ENCODE measurements at regions not wholly inside any gene's neighbourhood (a gene's known extent, or its start where the extent isn't known, plus 50 kb on each side); places are given as distances from the start of the nearest gene placed in this dataset.

DNA sequence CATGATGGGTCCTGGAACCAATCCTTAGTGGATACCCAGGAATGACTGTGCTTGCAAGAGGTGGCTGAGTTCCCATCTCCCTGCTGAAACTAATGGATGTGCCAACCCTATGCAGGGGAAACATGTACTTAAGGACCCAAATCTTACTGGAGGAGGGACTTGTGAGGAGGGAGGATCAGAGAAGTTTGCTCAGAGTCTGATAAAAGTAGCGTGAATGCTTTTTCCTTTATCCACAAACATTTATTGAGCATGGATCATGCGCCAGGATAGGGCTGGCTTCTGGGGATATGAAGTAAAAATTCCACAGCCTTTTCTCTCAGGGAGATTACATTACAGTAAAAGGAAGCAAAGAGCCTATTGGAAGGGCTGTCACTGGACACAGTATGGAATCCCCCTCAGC is 358.5 kb downstream of the RPS24 start:
- H3K4me1 ChIP-seq (ENCODE audit: low read depth), result no peaks in the 10 kb centered on the region
- TF ChIP-seq, protein P1, sequence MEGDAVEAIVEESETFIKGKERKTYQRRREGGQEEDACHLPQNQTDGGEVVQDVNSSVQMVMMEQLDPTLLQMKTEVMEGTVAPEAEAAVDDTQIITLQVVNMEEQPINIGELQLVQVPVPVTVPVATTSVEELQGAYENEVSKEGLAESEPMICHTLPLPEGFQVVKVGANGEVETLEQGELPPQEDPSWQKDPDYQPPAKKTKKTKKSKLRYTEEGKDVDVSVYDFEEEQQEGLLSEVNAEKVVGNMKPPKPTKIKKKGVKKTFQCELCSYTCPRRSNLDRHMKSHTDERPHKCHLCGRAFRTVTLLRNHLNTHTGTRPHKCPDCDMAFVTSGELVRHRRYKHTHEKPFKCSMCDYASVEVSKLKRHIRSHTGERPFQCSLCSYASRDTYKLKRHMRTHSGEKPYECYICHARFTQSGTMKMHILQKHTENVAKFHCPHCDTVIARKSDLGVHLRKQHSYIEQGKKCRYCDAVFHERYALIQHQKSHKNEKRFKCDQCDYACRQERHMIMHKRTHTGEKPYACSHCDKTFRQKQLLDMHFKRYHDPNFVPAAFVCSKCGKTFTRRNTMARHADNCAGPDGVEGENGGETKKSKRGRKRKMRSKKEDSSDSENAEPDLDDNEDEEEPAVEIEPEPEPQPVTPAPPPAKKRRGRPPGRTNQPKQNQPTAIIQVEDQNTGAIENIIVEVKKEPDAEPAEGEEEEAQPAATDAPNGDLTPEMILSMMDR (IDR thresholded peaks at IDR 0.05; ENCODE audit: low read depth, low read length), result no peak
- H3K4me3 ChIP-seq, result no peak overlapping the region
- DNase-seq (ENCODE audit: low read depth in 1 of 2, low spot score in 1 of 2), result no peak
- H3K36me3 ChIP-seq, result no peaks in the 10 kb centered on the region
- no peaks in the 10 kb centered on the region for H3K27me3 ChIP-seq
- H3K27ac ChIP-seq, result no peak overlapping the region
- H3K9me3 ChIP-seq (ENCODE audit: low read depth), result no peaks in the 10 kb centered on the region

DNA sequence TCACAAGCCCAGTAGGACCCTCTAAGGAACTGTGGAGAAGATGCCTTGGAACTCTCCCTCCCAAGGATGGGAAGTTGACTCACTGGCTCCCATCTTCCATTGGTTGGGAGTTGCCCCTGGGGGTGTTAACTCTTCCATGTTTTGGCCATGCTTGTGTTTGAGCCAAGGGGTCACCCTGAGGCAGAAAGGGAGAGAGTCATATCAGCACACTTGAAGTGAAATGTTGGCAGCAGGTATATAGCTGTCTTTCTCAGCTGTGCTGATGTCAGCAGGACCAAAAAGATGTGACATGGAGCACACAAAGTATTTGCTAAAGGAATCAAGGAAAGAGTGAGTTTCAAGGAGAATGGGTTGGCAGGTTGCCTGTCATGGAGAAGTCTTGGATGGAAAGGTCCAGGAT is 359.4 kb downstream of the RPS24 start:
- Histone ChIP-seq H3K27me3 (no peaks in the 10 kb centered on the region), H3K9me3 (ENCODE audit: low read depth) (no peaks in the 10 kb centered on the region), H3K4me3 (no peak overlapping the region), H3K36me3 (no peaks in the 10 kb centered on the region), H3K27ac (no peak overlapping the region), H3K4me1 (ENCODE audit: low read depth) (no peaks in the 10 kb centered on the region)
- no peak for DNase-seq (ENCODE audit: low read depth in 1 of 2, low spot score in 1 of 2)
- TF ChIP-seq, protein P1 (IDR thresholded peaks at IDR 0.05; ENCODE audit: low read depth, low read length), result no peak

DNA sequence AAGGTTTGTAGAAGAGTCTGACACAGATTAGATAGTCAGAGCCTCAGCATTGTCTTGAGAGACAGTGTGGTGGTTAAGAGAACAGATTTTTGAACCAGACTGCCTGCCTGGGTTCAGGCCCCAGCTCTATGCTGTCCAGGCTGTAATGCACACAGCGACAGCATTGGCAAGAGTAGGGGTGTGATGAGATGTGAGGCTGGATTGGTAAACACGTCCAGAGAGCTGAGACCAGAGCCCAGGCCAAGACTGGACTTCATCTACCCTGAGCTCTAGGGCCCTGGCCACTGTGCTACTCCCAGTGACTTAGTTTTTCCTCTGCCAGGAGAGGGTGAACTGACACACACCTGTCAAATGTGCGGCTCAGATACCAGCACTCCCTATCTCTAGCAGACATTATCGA is 360.4 kb downstream of the RPS24 start:
- Histone ChIP-seq H3K27ac (no peak overlapping the region), H3K27me3 (no peaks in the 10 kb centered on the region), H3K36me3 (no peaks in the 10 kb centered on the region), H3K9me3 (ENCODE audit: low read depth) (no peaks in the 10 kb centered on the region), H3K4me3 (no peak overlapping the region), H3K4me1 (ENCODE audit: low read depth) (no peaks in the 10 kb centered on the region)
- DNase-seq (ENCODE audit: low read depth in 1 of 2, low spot score in 1 of 2), result no peak
- TF ChIP-seq, protein P1 (IDR thresholded peaks at IDR 0.05; ENCODE audit: low read depth, low read length), result no peak

DNA sequence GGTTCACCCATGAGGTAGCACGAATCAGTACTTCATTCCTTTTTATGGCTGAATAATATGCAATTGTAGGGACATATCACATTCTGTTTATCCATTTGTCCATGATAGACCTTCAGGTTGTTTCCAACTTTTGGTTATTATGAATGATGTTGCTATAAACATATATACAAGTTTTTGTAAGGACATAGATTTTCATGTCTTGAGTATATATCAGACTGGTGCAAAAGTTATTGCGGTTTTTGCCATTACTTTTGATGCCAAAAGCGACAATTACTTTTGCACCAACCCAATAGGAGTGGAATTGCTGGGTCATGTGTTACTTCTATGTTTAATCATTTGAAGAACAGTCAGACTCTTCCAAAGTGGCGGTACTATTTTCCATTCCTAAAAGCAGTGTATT is 361.5 kb downstream of the RPS24 start:
- H3K36me3 ChIP-seq, result no peaks in the 10 kb centered on the region
- H3K4me3 ChIP-seq, result no peak overlapping the region
- no peaks in the 10 kb centered on the region for H3K27me3 ChIP-seq
- no peak overlapping the region for H3K27ac ChIP-seq
- H3K4me1 ChIP-seq (ENCODE audit: low read depth), result no peaks in the 10 kb centered on the region
- TF ChIP-seq, protein P1 (IDR thresholded peaks at IDR 0.05; ENCODE audit: low read depth, low read length), result no peak
- DNase-seq (ENCODE audit: low read depth in 1 of 2, low spot score in 1 of 2), result no peak
- H3K9me3 ChIP-seq (ENCODE audit: low read depth), result no peaks in the 10 kb centered on the region

DNA sequence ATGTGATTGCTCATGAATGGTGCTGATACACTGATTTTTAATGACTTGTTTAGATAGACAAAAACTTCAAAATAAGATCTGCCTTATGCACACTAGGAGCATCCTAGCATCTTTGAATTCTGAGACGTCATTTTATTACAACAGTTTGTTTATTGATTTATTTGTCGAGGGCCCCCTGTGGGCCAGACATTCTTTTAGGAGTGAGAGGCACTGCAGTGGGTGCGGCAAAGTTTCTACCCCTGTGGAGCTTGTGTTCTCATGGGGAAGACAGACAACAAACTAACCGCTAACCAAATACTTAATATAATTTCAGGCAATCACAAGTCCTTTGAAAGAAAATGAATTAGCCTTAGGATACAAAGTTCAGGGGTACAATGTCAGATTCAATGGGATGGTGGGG is 363.1 kb downstream of the RPS24 start:
- DNase-seq (ENCODE audit: low read depth in 1 of 2, low spot score in 1 of 2), result no peak
- Histone ChIP-seq H3K27ac (no peak overlapping the region), H3K9me3 (ENCODE audit: low read depth) (no peaks in the 10 kb centered on the region), H3K4me1 (ENCODE audit: low read depth) (peaks cover 5% of the 10 kb centered on the region), H3K27me3 (no peaks in the 10 kb centered on the region), H3K36me3 (no peaks in the 10 kb centered on the region), H3K4me3 (no peak overlapping the region)
- TF ChIP-seq, protein P1 (IDR thresholded peaks at IDR 0.05; ENCODE audit: low read depth, low read length), result no peak

DNA sequence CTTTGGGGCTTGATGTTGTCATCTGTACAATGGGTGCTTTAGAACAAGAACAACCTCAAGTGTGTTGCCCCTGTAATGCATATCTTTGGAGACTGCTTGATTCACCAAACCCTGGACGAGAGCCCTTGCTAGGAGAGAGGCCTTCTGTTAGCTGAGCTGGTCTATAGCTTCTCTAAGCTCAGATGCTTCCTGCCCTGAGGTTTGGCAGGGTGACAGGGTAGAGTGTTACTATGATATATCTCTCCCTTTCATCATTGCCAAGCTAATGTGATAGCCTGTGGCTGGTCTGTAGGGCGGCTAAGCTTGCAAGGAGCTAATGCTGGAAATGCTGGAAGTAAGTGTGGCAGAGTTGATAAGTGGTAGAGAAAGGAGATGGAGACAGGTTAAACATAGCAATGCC is 364.1 kb downstream of the RPS24 start:
- peak in 1 of 2 donors; percentile 35 for DNase-seq (ENCODE audit: low read depth in 1 of 2, low spot score in 1 of 2)
- TF ChIP-seq, protein P1 (IDR thresholded peaks at IDR 0.05; ENCODE audit: low read depth, low read length), result no peak

More for the DNA sequence above, 364.1 kb downstream of the RPS24 start:
- Histone ChIP-seq H3K36me3 (no peaks in the 10 kb centered on the region), H3K27ac (no peak overlapping the region), H3K9me3 (ENCODE audit: low read depth) (no peaks in the 10 kb centered on the region), H3K27me3 (no peaks in the 10 kb centered on the region), H3K4me3 (no peak overlapping the region), H3K4me1 (ENCODE audit: low read depth) (peaks cover 15% of the 10 kb centered on the region)

Measured in cardiac muscle cell (in vitro differentiated cells and primary cell).